CD14-positive monocyte (primary cell): ENCODE measurements at regions not wholly inside any gene's neighbourhood (a gene's known extent, or its start where the extent isn't known, plus 50 kb on each side); places are given as distances from the start of the nearest gene placed in this dataset.

ENCODE experiments used
- DNase-seq, 3 donors: peaks; one replicate each; pipeline ENCODE4 v3.0.0-alpha.2; 2011 to 2022
- H2AFZ ChIP-seq: 2 replicates; pipeline ENCODE4 v1.6.0; 2012; ENCODE audit warnings: mild to moderate bottlenecking, low read depth, low read length, inconsistent platforms; ENCODE audit not compliant: insufficient read depth, poor library complexity, severe bottlenecking
- H3K27ac ChIP-seq, 2 donors: 1 replicate in 1 of 2; 2 replicates in 1 of 2; pipeline ENCODE4 v1.5.1; 2012 to 2013; ENCODE audit warnings: low read length in 2 of 2, control low read depth in 1 of 2, inconsistent platforms in 1 of 2, low read depth in 1 of 2, mild to moderate bottlenecking in 1 of 2
- H3K27me3 ChIP-seq, 2 donors: one replicate each; pipeline versions ENCODE4 v1.6.0 to v1.6.1; 2011 to 2013; ENCODE audit warnings: low read length in 2 of 2; ENCODE audit not compliant: control insufficient read depth in 2 of 2, insufficient read depth in 2 of 2
- H3K36me3 ChIP-seq, 2 donors: replicated peaks in 1 of 2; 1 replicate in 1 of 2; 2 replicates in 1 of 2; pipeline versions ENCODE4 v1.5.1 to v1.6.1; 2012 to 2013; ENCODE audit warnings: low read length in 2 of 2, control low read depth in 1 of 2, inconsistent platforms in 1 of 2, mild to moderate bottlenecking in 1 of 2; ENCODE audit not compliant: insufficient read depth in 2 of 2, control insufficient read depth in 1 of 2
- H3K4me1 ChIP-seq, 2 donors: 1 replicate in 1 of 2; 2 replicates in 1 of 2; pipeline versions ENCODE4 v1.5.1 to v1.6.1; 2012 to 2013; ENCODE audit warnings: low read length in 2 of 2, control low read depth in 1 of 2, inconsistent platforms in 1 of 2, mild to moderate bottlenecking in 1 of 2, moderate library complexity in 1 of 2; ENCODE audit not compliant: insufficient read depth in 2 of 2, control insufficient read depth in 1 of 2
- H3K4me2 ChIP-seq: replicated peaks from 2 replicates; pipeline ENCODE3; 2012; ENCODE audit warnings: low read length, moderate library complexity, mild to moderate bottlenecking; ENCODE audit not compliant: poor library complexity, severe bottlenecking; ENCODE audit errors: extremely low read depth
- H3K4me3 ChIP-seq, 3 experiments: fragments of 200-600 bp in 1 of 3; sonication (generic) in 1 of 3; replicated peaks in 1 of 3; 1 replicate in 2 of 3; 2 replicates in 1 of 3; pipeline ENCODE4 v1.5.1; 2011 to 2013; ENCODE audit warnings: low read length in 3 of 3, mild to moderate bottlenecking in 3 of 3, control low read depth in 2 of 3, low read depth in 2 of 3, inconsistent platforms in 1 of 3, moderate library complexity in 1 of 3
- H3K79me2 ChIP-seq: 2 replicates; pipeline ENCODE4 v1.6.0; 2012; ENCODE audit warnings: mild to moderate bottlenecking, control low read depth, inconsistent platforms, low read length, moderate library complexity; ENCODE audit not compliant: insufficient read depth
- H3K9ac ChIP-seq: 2 replicates; pipeline ENCODE4 v1.6.0; 2017; ENCODE audit warnings: low read length, mild to moderate bottlenecking; ENCODE audit not compliant: insufficient read depth, poor library complexity, severe bottlenecking
- H3K9me3 ChIP-seq, 2 donors: replicated peaks in 1 of 2; 1 replicate in 1 of 2; 2 replicates in 1 of 2; pipeline versions ENCODE4 v1.5.1 to v1.6.1; 2012 to 2013; ENCODE audit warnings: low read length in 2 of 2, control low read depth in 1 of 2; ENCODE audit not compliant: control insufficient read depth in 1 of 2, insufficient read depth in 1 of 2
- H4K20me1 ChIP-seq: 2 replicates; pipeline ENCODE4 v1.6.0; 2012; ENCODE audit warnings: mild to moderate bottlenecking, low read length, control low read depth, moderate library complexity; ENCODE audit not compliant: insufficient read depth
- H3K27ac Mint-ChIP-seq, 7 donors: one replicate each; pipeline ENCODE4 v1.8.0; 2020; ENCODE audit warnings: mild to moderate bottlenecking in 7 of 7, mixed read lengths in 7 of 7, moderate library complexity in 6 of 7, inconsistent platforms in 2 of 7
- H3K27me3 Mint-ChIP-seq, 3 donors: one replicate each; pipeline ENCODE4 v1.8.0; 2021 to 2022; ENCODE audit warnings: low read depth in 3 of 3, mild to moderate bottlenecking in 3 of 3, mixed read lengths in 3 of 3, moderate library complexity in 3 of 3, inconsistent platforms in 1 of 3
- H3K36me3 Mint-ChIP-seq, 2 donors: one replicate each; pipeline ENCODE4 v1.8.0; 2020; ENCODE audit warnings: mixed read lengths in 2 of 2, inconsistent platforms in 1 of 2, mild to moderate bottlenecking in 1 of 2
- H3K4me1 Mint-ChIP-seq: one replicate; pipeline ENCODE4 v1.8.0; 2020; ENCODE audit warnings: mild to moderate bottlenecking, mixed read lengths
- H3K4me3 Mint-ChIP-seq, 2 donors: one replicate each; pipeline ENCODE4 v1.8.0; 2020; ENCODE audit warnings: mild to moderate bottlenecking in 2 of 2, mixed read lengths in 2 of 2, moderate library complexity in 1 of 2
- H3K9me3 Mint-ChIP-seq, 7 donors: one replicate each; pipeline ENCODE4 v1.8.0; 2020 to 2022; ENCODE audit warnings: mixed read lengths in 7 of 7, mild to moderate bottlenecking in 6 of 7, moderate library complexity in 6 of 7, inconsistent platforms in 2 of 7
- CTCF ChIP-seq: fragments of 200-600 bp; IDR thresholded peaks from one replicate; pipeline ENCODE4 v1.8.0; 2022; ENCODE audit warnings: antibody characterized with exemption, mild to moderate bottlenecking
- WGBS: methylation state at CpG from one replicate; pipeline ENCODE4 v1.1.5; 2013; ENCODE audit warnings: missing lambda C conversion rate; ENCODE audit not compliant: insufficient coverage; 5-methylcytosine and 5-hydroxymethylcytosine counted together
- intact Hi-C, 2 donors: fragments of 100-400 bp; cut with micrococcal nuclease; formaldehyde crosslinking; loops; one replicate each; pipeline versions ENCODE4 v1.15.0 to v1.15.1; 2023

GRCh38 chr6:51004380-51004779 is 185.7 kb downstream of the TFAP2B start:
- H3K36me3 ChIP-seq = no peaks in the 10 kb centered on the region
- H3K79me2 ChIP-seq = no peaks in the 10 kb centered on the region
- H3K9me3 ChIP-seq = no peaks in the 10 kb centered on the region
- H4K20me1 ChIP-seq = no peaks in the 10 kb centered on the region
- no peak overlapping the region for H3K27ac Mint-ChIP-seq
- H3K27me3 ChIP-seq = no peaks in the 10 kb centered on the region
- TF ChIP-seq CTCF = no peak
- no peak overlapping the region for H3K9ac ChIP-seq
- peaks cover 0 to 5% (median 2%) of the 10 kb centered on the region in 7 donors for H3K9me3 Mint-ChIP-seq
- no peak overlapping the region for H3K4me3 ChIP-seq
- WGBS = 92% methylated on average over 2 of the region's 4 CpGs
- H3K4me2 ChIP-seq = no peak overlapping the region
- no peak overlapping the region for H2AFZ ChIP-seq
- peaks cover 0 to 6% (median 2%) of the 10 kb centered on the region in 3 donors for H3K27me3 Mint-ChIP-seq
- no peaks in the 10 kb centered on the region for H3K36me3 Mint-ChIP-seq
- no peak for DNase-seq
- no peak overlapping the region for H3K4me3 Mint-ChIP-seq
- H3K4me1 Mint-ChIP-seq = no peaks in the 10 kb centered on the region
- intact Hi-C loops = no loop called here
- no peak overlapping the region for H3K27ac ChIP-seq
- H3K4me1 ChIP-seq = no peaks in the 10 kb centered on the region

- no peak overlapping the region for H3K9ac ChIP-seq
- H3K9me3 ChIP-seq = no peaks in the 10 kb centered on the region
- H3K4me1 ChIP-seq = no peaks in the 10 kb centered on the region
- no peak overlapping the region for H3K4me3 Mint-ChIP-seq
- no peaks in the 10 kb centered on the region for H3K79me2 ChIP-seq
- no peak overlapping the region for H3K27ac ChIP-seq
- no peak overlapping the region for H2AFZ ChIP-seq
- H3K4me2 ChIP-seq = no peak overlapping the region
- no peaks in the 10 kb centered on the region for H3K27me3 ChIP-seq
- H3K36me3 Mint-ChIP-seq = no peaks in the 10 kb centered on the region
- no peaks in the 10 kb centered on the region for H4K20me1 ChIP-seq
- H3K27ac Mint-ChIP-seq = no peak overlapping the region
- intact Hi-C loops = no loop called here
- H3K4me3 ChIP-seq = no peak overlapping the region
- no peak for TF ChIP-seq CTCF
- DNase-seq = no peak
- no peaks in the 10 kb centered on the region for H3K4me1 Mint-ChIP-seq
- H3K36me3 ChIP-seq = no peaks in the 10 kb centered on the region
- H3K9me3 Mint-ChIP-seq = peaks cover 0 to 3% (median 2%) of the 10 kb centered on the region in 7 donors
- H3K27me3 Mint-ChIP-seq = peaks cover 0 to 2% (median 0%) of the 10 kb centered on the region in 3 donors
These were observed 187.1 kb downstream of the TFAP2B start for GRCh38 chr6:51005779-51006178.
